ENCODE measurements at regions not wholly inside any gene's neighbourhood (a gene's known extent, or its start where the extent isn't known, plus 50 kb on each side); places are given as distances from the start of the nearest gene placed in this dataset.
A peak's percentile ranks its signal among the peaks of the same experiment; 100 is the strongest.

- WGBS, 5 donors: 41 to 70% (median 46%) methylated on average over 3 of the region's 3 CpGs
- no peaks in the 10 kb centered on the region for H3K9me3 ChIP-seq
- H3K27me3 ChIP-seq: no peaks in the 10 kb centered on the region
- DNase-seq: no peak
- intact Hi-C loops (cut with DNase I; ENCODE audit: low total_unique reads): no loop called here
- TF ChIP-seq EP300 (IDR thresholded peaks at IDR 0.05) (no peak), POLR2A (IDR thresholded peaks at IDR 0.05) (no peak)
- H3K36me3 ChIP-seq: no peaks in the 10 kb centered on the region
- H3K4me3 ChIP-seq: no peak overlapping the region
- no peaks in the 10 kb centered on the region for H3K4me1 ChIP-seq
- H3K27ac ChIP-seq: no peak overlapping the region
Measured at GRCh38 chr4:30437316-30437715, 282.9 kb upstream of the PCDH7 start.

GRCh38 chr4:30443289-30443688, 276.9 kb upstream of the PCDH7 start:
- no peaks in the 10 kb centered on the region for H3K36me3 ChIP-seq
- no peaks in the 10 kb centered on the region for H3K9me3 ChIP-seq
- DNase-seq: no peak
- H3K4me1 ChIP-seq: no peaks in the 10 kb centered on the region
- H3K27me3 ChIP-seq: no peaks in the 10 kb centered on the region
- intact Hi-C loops (cut with DNase I; ENCODE audit: low total_unique reads): no loop called here
- no peak overlapping the region for H3K4me3 ChIP-seq
- H3K27ac ChIP-seq: no peak overlapping the region
- WGBS, 5 donors: 25 to 41% (median 32%) methylated on average over 2 of the region's 2 CpGs
- TF ChIP-seq POLR2AphosphoS5 (IDR thresholded peaks at IDR 0.05) (no peak), POLR2A (IDR thresholded peaks at IDR 0.05) (no peak), CTCF (IDR thresholded peaks at IDR 0.05) (no peak), EP300 (IDR thresholded peaks at IDR 0.05) (no peak)

GRCh38 chr4:30450474-30450873, 269.7 kb upstream of the PCDH7 start:
- TF ChIP-seq CTCF (IDR thresholded peaks at IDR 0.05) (no peak), EP300 (IDR thresholded peaks at IDR 0.05) (no peak), POLR2AphosphoS5 (IDR thresholded peaks at IDR 0.05) (no peak), POLR2A (IDR thresholded peaks at IDR 0.05) (no peak)
- no peak overlapping the region for H3K4me3 ChIP-seq
- no peaks in the 10 kb centered on the region for H3K36me3 ChIP-seq
- H3K9me3 ChIP-seq: no peaks in the 10 kb centered on the region
- H3K27ac ChIP-seq: no peak overlapping the region
- intact Hi-C loops (cut with DNase I; ENCODE audit: low total_unique reads): no loop called here
- peak in 1 of 2 donors; percentile 66 for DNase-seq
- H3K4me1 ChIP-seq: no peaks in the 10 kb centered on the region
- no peaks in the 10 kb centered on the region for H3K27me3 ChIP-seq

GRCh38 chr4:30454504-30454903, 265.7 kb upstream of the PCDH7 start:
- TF ChIP-seq CTCF (IDR thresholded peaks at IDR 0.05) (no peak), POLR2AphosphoS5 (IDR thresholded peaks at IDR 0.05) (no peak), EP300 (IDR thresholded peaks at IDR 0.05) (no peak), POLR2A (IDR thresholded peaks at IDR 0.05) (no peak)
- 71 to 90% (median 86%) methylated on average over 1 of the region's 1 CpG for WGBS, 5 donors
- H3K4me1 ChIP-seq: no peaks in the 10 kb centered on the region
- no peaks in the 10 kb centered on the region for H3K9me3 ChIP-seq
- no peak overlapping the region for H3K27ac ChIP-seq
- H3K27me3 ChIP-seq: no peaks in the 10 kb centered on the region
- DNase-seq: no peak
- intact Hi-C loops (cut with DNase I; ENCODE audit: low total_unique reads): no loop called here
- H3K36me3 ChIP-seq: no peaks in the 10 kb centered on the region
- H3K4me3 ChIP-seq: no peak overlapping the region

- Histone ChIP-seq H3K4me3 (no peak overlapping the region), H3K27me3 (no peaks in the 10 kb centered on the region), H3K9me3 (no peaks in the 10 kb centered on the region), H3K27ac (no peak overlapping the region), H3K36me3 (no peaks in the 10 kb centered on the region), H3K4me1 (no peaks in the 10 kb centered on the region)
- TF ChIP-seq POLR2AphosphoS5 (IDR thresholded peaks at IDR 0.05) (no peak), POLR2A (IDR thresholded peaks at IDR 0.05) (no peak)
- 68 to 79% (median 71%) methylated on average over 4 of the region's 4 CpGs for WGBS, 5 donors
- intact Hi-C loops (cut with DNase I; ENCODE audit: low total_unique reads): no loop called here
- no peak for DNase-seq
Measured at GRCh38 chr4:30456716-30457115, 263.5 kb upstream of the PCDH7 start.
